NCI-H460 (cell line): ENCODE measurements at regions not wholly inside any gene's neighbourhood (a gene's known extent, or its start where the extent isn't known, plus 50 kb on each side); places are given as distances from the start of the nearest gene placed in this dataset.

Experiments
- DNase-seq: peaks from one replicate; pipeline ENCODE4 v3.0.0-alpha.2; 2016; ENCODE audit warnings: low read depth; ENCODE audit errors: extremely low read depth

- DNase-seq, result no peak
Observed at GRCh38 chr12:44961887-44962286, 85.8 kb upstream of the NELL2 start.

- DNase-seq, result no peak
Observed at GRCh38 chr12:44960856-44961255, 84.7 kb upstream of the NELL2 start.

- no peak for DNase-seq
Observed at GRCh38 chr12:44960423-44960822, 84.3 kb upstream of the NELL2 start.

GRCh38 chr12:44947163-44947562, 71.0 kb upstream of the NELL2 start:
- no peak for DNase-seq

GRCh38 chr12:44942714-44943113, 66.6 kb upstream of the NELL2 start:
- no peak for DNase-seq

GRCh38 chr12:44930972-44931600, 55.0 kb upstream of the NELL2 start:
- peak; percentile 65 for DNase-seq

GRCh38 chr12:44929236-44929885, 53.2 kb upstream of the NELL2 start:
- no peak for DNase-seq
